Neural cell (in vitro differentiated cells): ENCODE measurements at regions not wholly inside any gene's neighbourhood (a gene's known extent, or its start where the extent isn't known, plus 50 kb on each side); places are given as distances from the start of the nearest gene placed in this dataset.

Experiments used
- H2AFZ ChIP-seq: fragments of 200-600, 300-800 bp; sonication (generic), shearing (Covaris generic); 2 replicates; pipeline ENCODE4 v1.6.0; 2014; ENCODE audit warnings: low read depth, mild to moderate bottlenecking, antibody characterized with exemption, low read length, moderate library complexity
- H3F3A ChIP-seq: fragments of 200-600 bp; shearing (Covaris generic); 2 replicates; pipeline ENCODE4 v1.6.1; 2016; ENCODE audit warnings: mild to moderate bottlenecking, moderate library complexity, mixed read lengths, antibody characterized with exemption, low read length; ENCODE audit not compliant: insufficient read depth, poor library complexity, severe bottlenecking
- H3K27ac ChIP-seq: fragments of 200-600, 300-800 bp; sonication (generic), shearing (Covaris generic); 2 replicates; pipeline ENCODE4 v1.5.1; 2014; ENCODE audit warnings: mild to moderate bottlenecking, low read length, moderate library complexity
- H3K27me3 ChIP-seq: fragments of 300-800, 200-600 bp; sonication (generic), shearing (Covaris generic); 2 replicates; pipeline ENCODE4 v1.6.0; 2014; ENCODE audit warnings: mild to moderate bottlenecking, low read depth, low read length, moderate library complexity; ENCODE audit not compliant: insufficient read depth
- H3K36me3 ChIP-seq: fragments of 300-800, 200-600 bp; sonication (generic), shearing (Covaris generic); 2 replicates; pipeline ENCODE4 v1.5.1; 2014; ENCODE audit warnings: mild to moderate bottlenecking, antibody characterized with exemption, low read length, moderate library complexity; ENCODE audit not compliant: insufficient read depth
- H3K4me2 ChIP-seq: fragments of 300-800, 200-600 bp; sonication (generic), shearing (Covaris generic); 2 replicates; pipeline ENCODE4 v1.6.0; 2014; ENCODE audit warnings: mild to moderate bottlenecking, low read length
- H3K4me3 ChIP-seq: fragments of 300-800, 200-600 bp; sonication (generic), shearing (Covaris generic); 2 replicates; pipeline ENCODE4 v1.5.1; 2014; ENCODE audit warnings: mild to moderate bottlenecking, low read length, moderate library complexity
- H3K79me2 ChIP-seq: fragments of 200-600 bp; shearing (Covaris generic); replicated peaks from 2 replicates; pipeline ENCODE4 v1.6.0; 2014; ENCODE audit warnings: mild to moderate bottlenecking, low read length, moderate library complexity; ENCODE audit not compliant: insufficient read depth
- H3K9ac ChIP-seq: fragments of 300-800, 200-600 bp; sonication (generic), shearing (Covaris generic); 2 replicates; pipeline ENCODE4 v1.6.1; 2016; ENCODE audit warnings: mild to moderate bottlenecking, low read length, mixed read lengths
- H3K9me2 ChIP-seq: fragments of 200-600 bp; shearing (Covaris generic); 2 replicates; pipeline ENCODE4 v1.6.1; 2016; ENCODE audit warnings: mild to moderate bottlenecking, low read length, mixed read lengths; ENCODE audit not compliant: insufficient read depth
- H3K9me3 ChIP-seq: fragments of 200-600, 300-800 bp; sonication (generic), shearing (Covaris generic); 2 replicates; pipeline ENCODE4 v1.6.1; 2016; ENCODE audit warnings: mild to moderate bottlenecking, mixed run types, low read length, moderate library complexity, mixed read lengths
- H4K20me1 ChIP-seq: fragments of 200-600 bp; shearing (Covaris generic); 2 replicates; pipeline ENCODE4 v1.6.1; 2016; ENCODE audit warnings: mild to moderate bottlenecking, mixed run types; ENCODE audit not compliant: insufficient read depth
- EP300 ChIP-seq: fragments of 450-650 bp; conservative IDR thresholded peaks from 2 replicates; pipeline ENCODE4 v1.6.1; 2014; ENCODE audit warnings: antibody characterized with exemption, mild to moderate bottlenecking, moderate library complexity; ENCODE audit not compliant: poor library complexity, severe bottlenecking
- EZH2 ChIP-seq: fragments of 200-600, 300-800 bp; shearing (Covaris generic), sonication (generic); IDR thresholded peaks from 2 replicates; pipeline ENCODE4 v1.6.1; 2014; ENCODE audit warnings: antibody characterized with exemption, low read length, borderline replicate concordance, mild to moderate bottlenecking; ENCODE audit not compliant: insufficient read depth, poor library complexity, severe bottlenecking
- MXI1 ChIP-seq: fragments of 450-650 bp; conservative IDR thresholded peaks from 2 replicates; pipeline ENCODE4 v1.6.1; 2014; ENCODE audit warnings: antibody characterized with exemption, mild to moderate bottlenecking; ENCODE audit not compliant: poor library complexity, severe bottlenecking
- POLR2AphosphoS5 ChIP-seq: IDR thresholded peaks from 2 replicates; pipeline ENCODE4 v1.6.1; 2012
- RAD21 ChIP-seq: fragments of 450-650 bp; conservative IDR thresholded peaks from 2 replicates; pipeline ENCODE4 v1.6.1; 2014; ENCODE audit warnings: antibody characterized with exemption, mild to moderate bottlenecking, moderate library complexity
- SMC3 ChIP-seq: fragments of 450-650 bp; conservative IDR thresholded peaks from 2 replicates; pipeline ENCODE4 v1.6.1; 2014; ENCODE audit warnings: antibody characterized with exemption, mild to moderate bottlenecking, moderate library complexity; ENCODE audit not compliant: poor library complexity
- TAF1 ChIP-seq: IDR thresholded peaks from 2 replicates; pipeline ENCODE4 v1.6.1; 2012; ENCODE audit warnings: low read depth
- TF ChIP-seq, protein P1 (sequence below): IDR thresholded peaks from 2 replicates; pipeline ENCODE4 v1.6.1; 2012; ENCODE audit warnings: borderline replicate concordance
- TF ChIP-seq, protein P2 (sequence below): fragments of 450-650 bp; IDR thresholded peaks from 2 replicates; pipeline ENCODE4 v1.5.1; 2014; ENCODE audit warnings: antibody characterized with exemption, mild to moderate bottlenecking, moderate library complexity; ENCODE audit not compliant: poor library complexity, severe bottlenecking

DNA sequence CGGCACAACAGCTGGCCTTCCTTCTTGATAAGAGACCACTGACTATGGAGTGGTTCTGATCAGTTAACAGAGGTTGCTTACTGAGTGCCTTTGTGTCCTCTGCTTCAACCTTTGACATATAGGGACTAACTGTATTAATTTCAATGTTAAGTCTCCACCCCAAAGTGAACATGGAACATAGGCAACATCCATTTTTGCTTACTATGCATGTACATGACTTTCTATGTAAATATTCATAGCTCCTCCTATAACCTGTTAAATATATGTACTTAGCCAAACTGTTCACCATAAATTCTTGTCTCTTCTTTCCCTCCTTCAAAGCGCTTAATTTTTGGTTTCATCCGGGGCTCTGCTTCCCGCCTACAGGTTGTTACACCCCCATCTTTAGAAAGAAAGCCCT is 334.8 kb downstream of the EPM2A start:
- no peaks in the 10 kb centered on the region for H3K79me2 ChIP-seq

DNA sequence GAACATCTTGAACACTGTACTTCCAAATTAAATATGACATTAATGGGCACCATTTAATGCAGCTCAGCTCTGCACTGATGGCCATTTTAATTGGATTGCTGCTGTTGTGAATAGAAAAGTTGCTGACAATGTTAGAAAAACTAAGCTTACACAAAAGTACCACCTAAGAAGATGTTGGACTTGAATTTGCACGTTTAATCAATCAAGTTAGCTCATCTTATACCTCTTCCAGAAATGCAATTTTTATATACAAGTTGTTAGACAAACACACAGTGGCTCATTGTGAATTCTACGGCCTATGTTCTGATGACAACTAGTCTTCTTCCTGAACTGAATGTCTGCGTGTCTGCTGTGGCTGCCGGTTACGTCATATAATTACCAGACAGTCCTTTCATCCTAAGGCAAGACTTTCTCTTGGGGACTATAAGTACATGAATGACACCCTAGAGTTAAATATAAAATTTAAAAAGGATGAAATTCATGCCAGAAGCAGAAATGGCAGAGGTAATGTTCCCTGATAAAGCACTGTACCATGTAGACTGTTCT is 330.2 kb downstream of the EPM2A start:
- Histone ChIP-seq H3K36me3 (no peaks in the 10 kb centered on the region), H3K4me2 (peak overlapping the region; percentile 7), H4K20me1 (no peaks in the 10 kb centered on the region), H3K9ac (peak overlapping the region; percentile 24), H3K9me3 (no peaks in the 10 kb centered on the region), H3K4me3 (no peak overlapping the region), H2AFZ (no peak overlapping the region), H3K9me2 (no peaks in the 10 kb centered on the region), H3K27me3 (no peaks in the 10 kb centered on the region), H3F3A (no peaks in the 10 kb centered on the region), H3K27ac (peak overlapping the region; percentile 39), H3K79me2 (no peaks in the 10 kb centered on the region)
- TF ChIP-seq POLR2AphosphoS5 (no peak), RAD21 (no peak), MXI1 (no peak), EP300 (no peak), EZH2 (no peak)
- TF ChIP-seq, protein P1, sequence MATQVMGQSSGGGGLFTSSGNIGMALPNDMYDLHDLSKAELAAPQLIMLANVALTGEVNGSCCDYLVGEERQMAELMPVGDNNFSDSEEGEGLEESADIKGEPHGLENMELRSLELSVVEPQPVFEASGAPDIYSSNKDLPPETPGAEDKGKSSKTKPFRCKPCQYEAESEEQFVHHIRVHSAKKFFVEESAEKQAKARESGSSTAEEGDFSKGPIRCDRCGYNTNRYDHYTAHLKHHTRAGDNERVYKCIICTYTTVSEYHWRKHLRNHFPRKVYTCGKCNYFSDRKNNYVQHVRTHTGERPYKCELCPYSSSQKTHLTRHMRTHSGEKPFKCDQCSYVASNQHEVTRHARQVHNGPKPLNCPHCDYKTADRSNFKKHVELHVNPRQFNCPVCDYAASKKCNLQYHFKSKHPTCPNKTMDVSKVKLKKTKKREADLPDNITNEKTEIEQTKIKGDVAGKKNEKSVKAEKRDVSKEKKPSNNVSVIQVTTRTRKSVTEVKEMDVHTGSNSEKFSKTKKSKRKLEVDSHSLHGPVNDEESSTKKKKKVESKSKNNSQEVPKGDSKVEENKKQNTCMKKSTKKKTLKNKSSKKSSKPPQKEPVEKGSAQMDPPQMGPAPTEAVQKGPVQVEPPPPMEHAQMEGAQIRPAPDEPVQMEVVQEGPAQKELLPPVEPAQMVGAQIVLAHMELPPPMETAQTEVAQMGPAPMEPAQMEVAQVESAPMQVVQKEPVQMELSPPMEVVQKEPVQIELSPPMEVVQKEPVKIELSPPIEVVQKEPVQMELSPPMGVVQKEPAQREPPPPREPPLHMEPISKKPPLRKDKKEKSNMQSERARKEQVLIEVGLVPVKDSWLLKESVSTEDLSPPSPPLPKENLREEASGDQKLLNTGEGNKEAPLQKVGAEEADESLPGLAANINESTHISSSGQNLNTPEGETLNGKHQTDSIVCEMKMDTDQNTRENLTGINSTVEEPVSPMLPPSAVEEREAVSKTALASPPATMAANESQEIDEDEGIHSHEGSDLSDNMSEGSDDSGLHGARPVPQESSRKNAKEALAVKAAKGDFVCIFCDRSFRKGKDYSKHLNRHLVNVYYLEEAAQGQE, result no peak
- TF ChIP-seq, protein P2, sequence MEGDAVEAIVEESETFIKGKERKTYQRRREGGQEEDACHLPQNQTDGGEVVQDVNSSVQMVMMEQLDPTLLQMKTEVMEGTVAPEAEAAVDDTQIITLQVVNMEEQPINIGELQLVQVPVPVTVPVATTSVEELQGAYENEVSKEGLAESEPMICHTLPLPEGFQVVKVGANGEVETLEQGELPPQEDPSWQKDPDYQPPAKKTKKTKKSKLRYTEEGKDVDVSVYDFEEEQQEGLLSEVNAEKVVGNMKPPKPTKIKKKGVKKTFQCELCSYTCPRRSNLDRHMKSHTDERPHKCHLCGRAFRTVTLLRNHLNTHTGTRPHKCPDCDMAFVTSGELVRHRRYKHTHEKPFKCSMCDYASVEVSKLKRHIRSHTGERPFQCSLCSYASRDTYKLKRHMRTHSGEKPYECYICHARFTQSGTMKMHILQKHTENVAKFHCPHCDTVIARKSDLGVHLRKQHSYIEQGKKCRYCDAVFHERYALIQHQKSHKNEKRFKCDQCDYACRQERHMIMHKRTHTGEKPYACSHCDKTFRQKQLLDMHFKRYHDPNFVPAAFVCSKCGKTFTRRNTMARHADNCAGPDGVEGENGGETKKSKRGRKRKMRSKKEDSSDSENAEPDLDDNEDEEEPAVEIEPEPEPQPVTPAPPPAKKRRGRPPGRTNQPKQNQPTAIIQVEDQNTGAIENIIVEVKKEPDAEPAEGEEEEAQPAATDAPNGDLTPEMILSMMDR, result no peak

More for the DNA sequence above, 334.8 kb downstream of the EPM2A start:
- no peaks in the 10 kb centered on the region for H3K36me3 ChIP-seq
- TF ChIP-seq RAD21 (no peak), EZH2 (no peak), EP300 (no peak), MXI1 (no peak), POLR2AphosphoS5 (no peak), TAF1 (no peak), SMC3 (no peak)
- TF ChIP-seq, protein P2, result no peak
- TF ChIP-seq, protein P1, result no peak
- no peaks in the 10 kb centered on the region for H4K20me1 ChIP-seq
- no peak overlapping the region for H3K4me3 ChIP-seq
- no peaks in the 10 kb centered on the region for H3K27me3 ChIP-seq
- H3K4me2 ChIP-seq, result no peak overlapping the region
- H3K9ac ChIP-seq, result no peak overlapping the region
- H2AFZ ChIP-seq, result no peak overlapping the region
- no peak overlapping the region for H3K27ac ChIP-seq
- no peaks in the 10 kb centered on the region for H3K9me3 ChIP-seq
- H3K9me2 ChIP-seq, result no peaks in the 10 kb centered on the region
- no peaks in the 10 kb centered on the region for H3F3A ChIP-seq
